ENCODE measurements at regions not wholly inside any gene's neighbourhood (a gene's known extent, or its start where the extent isn't known, plus 50 kb on each side); places are given as distances from the start of the nearest gene placed in this dataset.
"Not testable (repeated sequence)": the region's sequence is repeated elsewhere in the genome, so short reads cannot be mapped to it uniquely, and the experiment has no call there.

GRCh38 chr6:834866-835265 lies 141.9 kb upstream of the EXOC2 start:
- DNase-seq, result no peak

DNA sequence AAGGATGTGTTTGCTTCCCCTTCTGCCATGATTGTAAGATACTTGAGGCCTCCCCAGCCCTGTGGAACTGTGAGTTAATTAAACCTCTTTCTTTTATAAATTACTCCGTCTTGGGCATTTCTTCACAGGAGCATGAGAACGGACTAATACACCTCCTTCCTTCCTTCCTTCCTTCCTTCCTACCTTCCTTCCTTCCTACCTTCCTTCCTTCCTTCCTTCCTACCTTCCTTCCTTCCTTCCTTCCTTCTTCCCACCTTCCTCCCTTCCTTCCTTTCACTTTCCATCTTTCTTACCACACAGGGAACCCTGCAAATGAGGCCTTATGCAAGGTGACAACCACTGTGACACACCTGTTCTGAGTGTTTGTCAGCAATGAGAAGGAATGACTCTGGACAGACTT lies 141.3 kb upstream of the EXOC2 start:
- no peak for DNase-seq

DNA sequence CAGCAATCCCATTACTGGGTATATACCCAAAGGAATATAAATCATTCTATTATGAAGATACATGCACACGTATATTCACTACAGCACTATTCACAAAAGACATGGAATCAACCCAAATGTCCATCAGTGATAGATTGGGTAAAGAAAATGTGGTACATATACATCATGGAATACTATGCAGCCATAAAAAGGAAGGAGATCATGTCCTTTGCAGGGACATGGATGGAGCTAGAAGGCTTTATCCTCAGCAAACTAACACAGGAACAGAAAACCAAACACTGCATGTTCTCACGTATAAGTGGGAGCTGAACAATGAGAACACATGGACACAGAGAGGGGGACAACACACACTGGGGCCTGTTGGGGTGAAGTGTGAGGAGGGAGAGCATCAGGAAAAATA lies 139.9 kb upstream of the EXOC2 start:
- not testable (repeated sequence) for DNase-seq

DNA sequence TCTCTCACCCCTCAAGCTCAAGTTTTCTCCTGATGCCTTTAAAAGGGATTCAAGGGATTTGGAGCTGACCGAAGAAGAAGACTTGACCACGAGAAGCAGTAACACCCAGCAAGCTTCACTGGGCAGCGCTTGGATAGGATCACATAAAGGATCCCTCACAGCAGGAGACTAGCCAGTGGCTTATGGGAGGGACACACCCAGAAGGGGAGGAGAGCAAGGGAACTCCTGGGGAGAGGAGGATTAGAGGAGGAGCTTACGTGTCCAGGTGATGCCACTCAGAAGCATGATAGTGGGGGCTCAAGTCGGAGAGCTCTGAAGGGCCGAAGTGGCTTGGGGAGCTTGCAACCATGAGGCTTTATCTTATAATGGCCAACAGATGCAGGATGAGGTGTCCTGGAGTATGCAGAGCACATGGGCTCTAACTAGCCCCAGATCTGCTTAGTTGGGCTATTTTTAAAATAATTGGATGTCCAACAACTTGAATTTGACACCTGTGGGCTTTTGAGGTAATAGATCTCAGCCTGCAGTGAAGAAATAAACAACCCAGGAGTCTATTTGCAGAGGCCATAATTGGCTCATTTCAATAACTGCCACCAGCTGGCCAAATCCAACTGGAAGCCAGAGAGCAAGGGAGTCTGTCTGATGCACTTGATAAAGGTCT lies 137.9 kb upstream of the EXOC2 start:
- DNase-seq, result no peak

DNA sequence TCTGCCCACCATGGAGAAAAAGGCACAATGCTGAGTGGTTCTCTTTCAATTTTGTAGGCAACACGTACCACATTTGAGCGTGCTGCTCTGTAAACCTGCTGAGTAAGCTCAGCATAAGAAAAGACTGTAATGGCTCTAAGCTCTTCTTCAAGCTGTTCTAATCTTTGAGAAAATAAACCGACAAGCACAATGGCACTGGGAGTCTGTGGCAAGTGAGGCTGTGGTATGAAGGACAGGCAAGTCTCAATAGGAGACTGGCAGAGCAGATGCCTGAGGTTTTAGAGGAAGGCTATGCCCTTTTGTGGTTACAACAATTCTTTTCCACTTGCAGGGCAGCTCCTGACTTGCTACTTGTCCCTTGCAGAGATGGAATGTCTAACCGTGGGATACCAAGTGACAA lies 136.7 kb upstream of the EXOC2 start:
- no peak for DNase-seq

DNA sequence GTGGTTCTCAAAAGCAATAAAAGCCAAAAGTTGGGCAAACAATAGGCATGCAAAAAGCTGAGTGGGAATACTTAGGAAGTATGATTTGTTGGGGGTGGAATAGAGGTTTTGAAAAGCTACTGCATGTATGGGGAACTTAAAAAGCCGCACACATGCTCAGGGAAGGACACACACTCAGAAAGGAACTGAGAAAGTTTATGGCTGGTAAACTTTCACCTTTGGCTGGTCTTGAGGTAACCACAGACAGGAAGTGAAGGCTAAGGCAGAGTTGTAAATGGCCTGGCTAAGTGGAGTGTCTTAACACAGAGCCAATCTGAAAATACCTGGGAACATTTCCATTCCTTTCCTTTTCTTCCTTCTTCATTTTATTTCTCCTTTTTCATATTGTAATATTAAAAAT lies 134.5 kb upstream of the EXOC2 start:
- no peak for DNase-seq

GRCh38 chr6:819122-819521 lies 126.2 kb upstream of the EXOC2 start:
- DNase-seq, result no peak

DNA sequence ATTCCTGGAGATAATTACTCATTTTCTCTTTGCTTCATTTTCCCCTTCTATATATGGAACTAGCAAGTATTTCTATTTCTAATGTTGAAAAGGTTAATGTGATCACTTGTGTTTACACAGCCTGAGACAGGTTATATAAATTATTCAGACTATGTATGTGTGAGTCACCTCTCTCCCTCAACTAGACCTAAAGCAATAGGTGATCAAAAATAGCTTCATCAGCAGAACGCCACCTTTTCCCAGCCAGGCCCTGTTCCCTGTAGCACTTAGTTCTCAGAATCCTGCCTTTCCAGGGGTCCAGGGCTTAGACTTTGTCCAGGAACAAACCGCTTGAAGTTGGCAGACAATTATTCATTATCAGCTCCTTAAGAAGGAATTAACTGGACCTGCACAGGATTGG lies 125.3 kb upstream of the EXOC2 start:
- DNase-seq, result no peak

DNA sequence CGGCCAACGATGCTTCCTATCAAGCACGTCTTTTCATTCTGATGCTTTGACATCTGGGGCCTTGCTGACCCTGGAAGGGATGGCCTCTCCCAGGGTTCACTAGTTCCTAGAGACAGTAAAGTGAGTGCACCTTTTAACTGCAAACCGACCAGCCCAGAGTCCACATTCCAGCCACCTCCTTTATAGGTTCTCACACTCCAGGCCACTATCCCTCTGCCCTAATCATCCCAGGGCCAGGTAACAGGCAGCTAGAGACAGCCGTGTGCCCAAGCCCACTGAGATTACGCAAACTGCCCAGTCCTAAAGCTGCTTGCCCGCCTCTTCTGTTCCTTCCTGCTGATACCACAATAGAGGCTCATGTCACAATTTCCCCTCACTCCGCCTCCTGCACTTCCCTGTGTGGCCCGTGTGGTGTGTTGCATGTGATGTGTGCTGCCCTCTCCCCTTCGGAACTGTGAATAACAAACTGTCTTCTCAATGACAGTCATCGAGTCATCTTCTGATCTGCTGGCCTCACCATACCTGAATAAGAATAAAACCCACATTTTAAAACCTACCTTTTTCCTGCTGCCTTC lies 123.7 kb upstream of the EXOC2 start:
- no peak for DNase-seq

DNA sequence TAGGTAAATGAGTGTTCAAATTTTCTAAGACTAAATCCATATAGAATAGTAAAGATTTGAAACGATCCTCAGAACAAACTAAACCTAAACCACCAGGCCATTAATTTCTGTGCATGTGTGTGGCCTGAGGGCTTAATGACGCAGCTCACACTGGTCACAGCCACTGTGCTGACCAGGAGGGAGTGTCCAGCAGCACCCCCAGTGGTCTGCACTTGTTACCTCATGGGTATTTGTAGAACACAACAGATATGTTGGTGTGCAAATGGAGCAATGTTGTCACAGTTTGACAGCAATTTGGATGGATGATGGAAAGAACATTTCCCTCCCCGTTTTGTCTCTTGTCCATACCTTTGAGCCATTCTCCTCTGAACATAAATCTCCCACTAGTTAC lies 122.4 kb upstream of the EXOC2 start:
- no peak for DNase-seq

GRCh38 chr6:814378-815347 lies 121.7 kb upstream of the EXOC2 start:
- DNase-seq, result no peak

GRCh38 chr6:811831-812230 lies 118.9 kb upstream of the EXOC2 start:
- DNase-seq, result no peak

DNA sequence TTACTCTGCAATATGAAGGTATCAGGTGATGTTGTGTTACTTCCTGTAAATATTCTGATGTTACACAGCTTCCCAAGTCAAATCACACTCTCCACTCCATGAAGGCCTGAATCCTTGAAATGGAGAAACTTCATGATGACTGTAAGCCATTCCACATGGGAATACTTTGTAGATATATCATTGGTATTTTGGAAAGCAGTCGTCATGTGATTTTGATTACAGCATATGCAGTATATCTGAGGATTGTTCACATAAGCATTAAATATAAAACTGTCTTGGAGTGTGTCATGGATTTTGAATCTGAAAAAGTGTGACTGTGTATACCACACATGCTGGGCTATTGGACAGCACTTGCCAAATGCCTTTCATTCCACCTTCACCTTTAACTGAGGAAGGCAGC lies 118.3 kb upstream of the EXOC2 start:
- no peak for DNase-seq

DNA sequence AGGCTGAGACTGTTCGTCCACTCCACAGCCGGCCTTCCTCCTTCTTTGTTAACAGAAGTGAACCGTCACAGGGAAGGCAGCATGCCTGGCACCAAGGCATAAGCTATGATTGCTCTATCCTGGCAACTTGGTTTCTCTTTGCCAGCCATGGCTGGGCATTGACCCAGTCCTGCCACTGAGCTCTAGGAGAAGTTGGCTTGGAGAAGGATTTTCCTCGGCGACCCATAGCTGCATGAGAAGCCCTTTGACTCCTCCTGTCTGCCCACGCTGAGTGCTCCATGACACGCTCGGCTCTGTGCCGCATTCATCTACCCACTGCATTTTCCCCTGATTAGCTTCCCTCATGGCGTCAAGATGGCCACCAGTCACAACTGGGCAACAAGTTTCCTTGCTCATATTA lies 111.8 kb upstream of the EXOC2 start:
- no peak for DNase-seq

- no peak for DNase-seq
Observed at GRCh38 chr6:804317-804716, 111.4 kb upstream of the EXOC2 start.

DNA sequence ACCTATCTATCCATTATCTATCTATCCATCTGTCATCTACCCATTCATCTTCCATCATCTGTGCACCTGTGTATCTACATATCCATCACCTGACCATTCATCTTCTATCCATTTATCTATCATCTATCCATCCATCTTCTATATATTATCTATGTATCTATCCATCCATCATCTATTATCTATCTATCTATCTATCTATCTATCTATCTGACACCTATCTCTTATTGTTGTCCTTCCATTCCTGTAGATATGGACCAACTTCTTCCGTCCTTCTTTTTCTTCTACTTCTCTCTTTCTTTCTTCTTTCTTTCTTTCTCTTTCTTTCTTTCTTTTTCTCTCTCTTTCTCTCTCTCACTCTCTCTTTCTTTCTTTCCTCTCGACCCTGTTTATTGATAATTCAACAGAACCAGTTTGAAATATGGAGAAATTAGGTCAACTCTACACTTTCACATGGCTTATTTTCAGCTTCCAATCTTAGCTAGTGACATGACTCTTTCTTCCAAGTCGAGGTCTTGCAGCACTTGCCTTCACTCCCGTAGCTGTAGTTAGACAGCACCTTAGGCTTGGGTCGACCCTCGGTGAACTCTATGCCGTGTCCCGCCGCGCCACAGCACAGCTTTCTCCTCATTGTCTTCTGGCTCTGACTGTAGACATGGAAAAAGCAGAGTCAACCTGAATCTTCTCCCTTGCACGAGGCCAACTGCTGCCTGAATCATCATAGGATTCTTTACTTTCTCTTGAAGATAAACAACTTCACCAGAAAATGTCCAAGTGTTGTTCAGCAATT lies 110.4 kb upstream of the EXOC2 start:
- DNase-seq, result no peak

- DNase-seq, result no peak
Observed at GRCh38 chr6:802701-803100, 109.8 kb upstream of the EXOC2 start.

- not testable (repeated sequence) for DNase-seq
Observed at GRCh38 chr6:802223-802622, 109.3 kb upstream of the EXOC2 start.

GRCh38 chr6:799769-800168 lies 106.8 kb upstream of the EXOC2 start:
- no peak for DNase-seq

GRCh38 chr6:797479-798077 lies 104.6 kb upstream of the EXOC2 start:
- DNase-seq, result no peak

- DNase-seq, result no peak
Observed at GRCh38 chr6:795046-795685, 102.2 kb upstream of the EXOC2 start.

- DNase-seq, result no peak
Observed at GRCh38 chr6:793261-793660, 100.3 kb upstream of the EXOC2 start.
